ENCODE measurements at regions not wholly inside any gene's neighbourhood (a gene's known extent, or its start where the extent isn't known, plus 50 kb on each side); places are given as distances from the start of the nearest gene placed in this dataset.

- TF ChIP-seq POLR2A (IDR thresholded peaks at IDR 0.05; ENCODE audit: low read depth, low read length): no peak
- no peak for TF ChIP-seq POLR2AphosphoS5 (IDR thresholded peaks at IDR 0.05; ENCODE audit: low read depth, low read length)
- TF ChIP-seq PAX5 (IDR thresholded peaks at IDR 0.05; ENCODE audit: insufficient read depth, low read length, severe bottlenecking): no peak
- TF ChIP-seq TAF1 (IDR thresholded peaks at IDR 0.05; ENCODE audit: low read depth, low read length): no peak
- TF ChIP-seq SPI1 (IDR thresholded peaks at IDR 0.05; ENCODE audit: low read depth, low read length): no peak
Measured at GRCh38 chr11:41527530-41527929, 68.1 kb upstream of the LRRC4C start.

Measured in GM12891 (cell line).